Activated CD8-positive, alpha-beta T cell treated with anti-CD3 and anti-CD28 coated beads for 36 hours (primary cell): ENCODE measurements at regions not wholly inside any gene's neighbourhood (a gene's known extent, or its start where the extent isn't known, plus 50 kb on each side); places are given as distances from the start of the nearest gene placed in this dataset.

ENCODE experiments used
- ATAC-seq: fragments of 200-7000 bp; cut with Tn5 transposase; one replicate; pipeline ENCODE4 v1.10.0; 2021; ENCODE audit warnings: mild to moderate bottlenecking, moderate library complexity
- CTCF ChIA-PET: fragments of 350-600 bp; sonication (Branson Sonifier 250); formaldehyde crosslinking; loops from one replicate; lab custom pipeline; 2021; ENCODE audit warnings: antibody characterized with exemption; lab: Charles Lee
- POLR2A ChIA-PET: fragments of 350-600 bp; sonication (Branson Sonifier 250); formaldehyde crosslinking; loops from one replicate; lab custom pipeline; 2021; ENCODE audit warnings: antibody characterized with exemption; lab: Charles Lee
- DNase-seq: peaks from one replicate; pipeline ENCODE4 v3.0.0-alpha.2; 2020
- H3K27ac Mint-ChIP-seq: one replicate; pipeline ENCODE4 v1.8.0; 2021; ENCODE audit warnings: mild to moderate bottlenecking, mixed read lengths
- H3K27me3 Mint-ChIP-seq: one replicate; pipeline ENCODE4 v1.8.0; 2021; ENCODE audit warnings: mixed read lengths
- H3K36me3 Mint-ChIP-seq: one replicate; pipeline ENCODE4 v1.8.0; 2021; ENCODE audit warnings: low read depth, mixed read lengths
- H3K4me1 Mint-ChIP-seq: one replicate; pipeline ENCODE4 v1.8.0; 2021; ENCODE audit warnings: low read depth, mixed read lengths
- H3K4me3 Mint-ChIP-seq: one replicate; pipeline ENCODE4 v1.8.0; 2021; ENCODE audit warnings: mild to moderate bottlenecking, moderate library complexity, mixed read lengths
- H3K9me3 Mint-ChIP-seq: one replicate; pipeline ENCODE4 v1.8.0; 2021; ENCODE audit warnings: mixed read lengths
- CTCF ChIP-seq: fragments of 200-600 bp; IDR thresholded peaks from one replicate; pipeline ENCODE4 v1.8.0; 2022; ENCODE audit warnings: antibody characterized with exemption, mild to moderate bottlenecking
- intact Hi-C: fragments of 100-400 bp; cut with micrococcal nuclease; formaldehyde crosslinking; loops from one replicate; pipeline ENCODE4 v1.10.0; 2022

- intact Hi-C loops, result no loop called here
- ATAC-seq, result no peak
- CTCF ChIA-PET, result interaction anchor here (1.0 kb wide), 1 partner anchor 10 kb away, joined by 3 read pairs; no protein-coding TSS in a partner anchor
- POLR2A ChIA-PET, result interaction anchor here (0.6 kb wide), 1 partner anchor 55 kb away, joined by 3 read pairs; no protein-coding TSS in a partner anchor
- peaks cover 6% of the 10 kb centered on the region for H3K36me3 Mint-ChIP-seq
- no peak for TF ChIP-seq CTCF
- no peaks in the 10 kb centered on the region for H3K27me3 Mint-ChIP-seq
- H3K9me3 Mint-ChIP-seq, result peaks cover 17% of the 10 kb centered on the region
- DNase-seq, result no peak
- no peak overlapping the region for H3K27ac Mint-ChIP-seq
- H3K4me1 Mint-ChIP-seq, result no peaks in the 10 kb centered on the region
- no peak overlapping the region for H3K4me3 Mint-ChIP-seq
Measured at GRCh38 chr17:77708936-77709335, 249.6 kb upstream of the TNRC6C start.

- no peaks in the 10 kb centered on the region for H3K4me1 Mint-ChIP-seq
Measured at GRCh38 chr17:77709594-77709993, 248.9 kb upstream of the TNRC6C start.

GRCh38 chr17:77712578-77712977, 245.9 kb upstream of the TNRC6C start:
- DNase-seq (no peak), ATAC-seq (no peak)
- H3K9me3 Mint-ChIP-seq, result peaks cover 8% of the 10 kb centered on the region
- no peak overlapping the region for H3K4me3 Mint-ChIP-seq
- no peaks in the 10 kb centered on the region for H3K27me3 Mint-ChIP-seq
- CTCF ChIA-PET, result no interaction called here
- H3K4me1 Mint-ChIP-seq, result no peaks in the 10 kb centered on the region
- no peak overlapping the region for H3K27ac Mint-ChIP-seq
- POLR2A ChIA-PET, result no interaction called here
- intact Hi-C loops, result no loop called here
- no peak for TF ChIP-seq CTCF
- H3K36me3 Mint-ChIP-seq, result no peaks in the 10 kb centered on the region

More at GRCh38 chr17:77709594-77709993, 248.9 kb upstream of the TNRC6C start:
- no peak for ATAC-seq
- peaks cover 17% of the 10 kb centered on the region for H3K9me3 Mint-ChIP-seq
- peaks cover 5% of the 10 kb centered on the region for H3K36me3 Mint-ChIP-seq
- TF ChIP-seq CTCF, result no peak
- ChIA-PET POLR2A (no interaction called here), CTCF (interaction anchor here (1.0 to 1.2 kb wide), 2 partner anchors 9 to 19 kb away, joined by 3 read pairs; no protein-coding TSS in a partner anchor)
- DNase-seq, result no peak
- intact Hi-C loops, result no loop called here
- no peaks in the 10 kb centered on the region for H3K27me3 Mint-ChIP-seq
- no peak overlapping the region for H3K27ac Mint-ChIP-seq
- H3K4me3 Mint-ChIP-seq, result no peak overlapping the region

- DNase-seq (no peak), ATAC-seq (no peak)
- POLR2A ChIA-PET, result no interaction called here
- CTCF ChIA-PET, result no interaction called here
- Mint-ChIP-seq H3K27ac (no peak overlapping the region), H3K27me3 (no peaks in the 10 kb centered on the region), H3K4me3 (no peak overlapping the region), H3K4me1 (no peaks in the 10 kb centered on the region), H3K9me3 (peaks cover 8% of the 10 kb centered on the region), H3K36me3 (no peaks in the 10 kb centered on the region)
- TF ChIP-seq CTCF, result no peak
- intact Hi-C loops, result no loop called here
Measured at GRCh38 chr17:77716289-77716926, 242.1 kb upstream of the TNRC6C start.

GRCh38 chr17:77717941-77718668, 240.4 kb upstream of the TNRC6C start:
- H3K36me3 Mint-ChIP-seq, result no peaks in the 10 kb centered on the region
- TF ChIP-seq CTCF, result no peak
- ATAC-seq (no peak), DNase-seq (no peak)
- no peak overlapping the region for H3K4me3 Mint-ChIP-seq
- POLR2A ChIA-PET, result no interaction called here
- H3K4me1 Mint-ChIP-seq, result no peaks in the 10 kb centered on the region
- CTCF ChIA-PET, result no interaction called here
- H3K27ac Mint-ChIP-seq, result no peak overlapping the region
- H3K9me3 Mint-ChIP-seq, result peaks cover 8% of the 10 kb centered on the region
- no peaks in the 10 kb centered on the region for H3K27me3 Mint-ChIP-seq
- intact Hi-C loops, result no loop called here
